OCI-LY7 (cell line): ENCODE measurements at regions not wholly inside any gene's neighbourhood (a gene's known extent, or its start where the extent isn't known, plus 50 kb on each side); places are given as distances from the start of the nearest gene placed in this dataset.
"Not testable (repeated sequence)": the region's sequence is repeated elsewhere in the genome, so short reads cannot be mapped to it uniquely, and the experiment has no call there.

Source experiments
- BruUV-seq: library from RNA; stranded (reverse); fragments of 400-500 nt; replicated peaks from 2 replicates; lab custom pipeline; 2021; lab: Mats Ljungman, UMichigan
- CTCF ChIA-PET: fragments of 300-600 bp; sonication (Branson Sonifier 250); formaldehyde crosslinking; loops from one replicate; lab custom pipeline; 2022; ENCODE audit warnings: antibody characterized with exemption; ENCODE audit not compliant: unreplicated experiment; lab: Charles Lee
- POLR2A ChIA-PET: fragments of 300-600 bp; sonication (Branson Sonifier 250); formaldehyde crosslinking; loops from one replicate; lab custom pipeline; 2022; ENCODE audit warnings: antibody characterized with exemption; lab: Charles Lee
- DNase-seq: peaks from one replicate; pipeline ENCODE4 v3.0.0-alpha.2; 2015; ENCODE audit warnings: low spot score
- H2AFZ ChIP-seq: fragments of 200-600 bp; sonication (generic), shearing (Covaris generic); 2 replicates; pipeline ENCODE4 v1.6.1; 2014; ENCODE audit warnings: mild to moderate bottlenecking, antibody characterized with exemption, low read length, moderate library complexity
- H3K27ac ChIP-seq: fragments of 200-600 bp; sonication (generic); 2 replicates; pipeline ENCODE4 v1.5.1; 2014; ENCODE audit warnings: mixed run types, low read depth, mild to moderate bottlenecking, moderate library complexity, low read length, inconsistent platforms; ENCODE audit not compliant: poor library complexity, severe bottlenecking
- H3K36me3 ChIP-seq: fragments of 200-600 bp; sonication (generic); 2 replicates; pipeline ENCODE4 v1.6.1; 2014; ENCODE audit warnings: mild to moderate bottlenecking, antibody characterized with exemption, low read length, moderate library complexity, mixed read lengths; ENCODE audit not compliant: insufficient read depth
- H3K4me1 ChIP-seq: fragments of 200-600 bp; sonication (generic); 2 replicates; pipeline ENCODE4 v1.5.1; 2014; ENCODE audit warnings: mild to moderate bottlenecking, low read length; ENCODE audit not compliant: insufficient read depth, poor library complexity, severe bottlenecking
- H3K4me2 ChIP-seq: fragments of 200-600 bp; sonication (generic); 2 replicates; pipeline ENCODE4 v1.6.1; 2014; ENCODE audit warnings: mild to moderate bottlenecking, low read length
- H3K4me3 ChIP-seq: fragments of 200-600 bp; sonication (generic); 2 replicates; pipeline ENCODE4 v1.5.1; 2014; ENCODE audit warnings: mild to moderate bottlenecking, low read depth, low read length; ENCODE audit not compliant: poor library complexity, severe bottlenecking
- H3K79me2 ChIP-seq: fragments of 200-600 bp; sonication (generic); 2 replicates; pipeline ENCODE4 v1.6.1; 2016; ENCODE audit warnings: low read depth, mild to moderate bottlenecking, low read length, moderate library complexity, mixed read lengths; ENCODE audit not compliant: insufficient read depth
- H3K9me2 ChIP-seq: fragments of 200-600 bp; sonication (generic); 2 replicates; pipeline ENCODE4 v1.6.1; 2016; ENCODE audit warnings: mild to moderate bottlenecking, low read length, mixed read lengths; ENCODE audit not compliant: insufficient read depth
- H3K9me3 ChIP-seq: fragments of 200-600 bp; sonication (generic); 2 replicates; pipeline ENCODE4 v1.6.1; 2014; ENCODE audit warnings: mild to moderate bottlenecking, mixed run types, low read length, mixed read lengths
- H4K20me1 ChIP-seq: fragments of 200-600 bp; sonication (generic); 2 replicates; pipeline ENCODE4 v1.6.1; 2014; ENCODE audit warnings: mild to moderate bottlenecking, antibody characterized with exemption, low read length, moderate library complexity, mixed read lengths; ENCODE audit not compliant: insufficient read depth
- EZH2phosphoT487 ChIP-seq: fragments of 200-600 bp; sonication (generic); IDR thresholded peaks from 2 replicates; pipeline ENCODE4 v1.6.1; 2018; ENCODE audit warnings: low read depth, borderline replicate concordance, mild to moderate bottlenecking, mixed run types, antibody characterized with exemption, low read length, moderate library complexity, mixed read lengths
- intact Hi-C: fragments of 100-400 bp; cut with micrococcal nuclease; formaldehyde crosslinking; loops from one replicate; pipeline ENCODE4 v1.10.0; 2022; ENCODE audit not compliant: unreplicated experiment
- TF ChIP-seq, protein P1 (sequence below): fragments of 200-600 bp; sonication (generic); conservative IDR thresholded peaks from 2 replicates; pipeline ENCODE4 v1.5.1; 2014; ENCODE audit warnings: mild to moderate bottlenecking, antibody characterized with exemption, low read length, moderate library complexity, mixed read lengths

DNA sequence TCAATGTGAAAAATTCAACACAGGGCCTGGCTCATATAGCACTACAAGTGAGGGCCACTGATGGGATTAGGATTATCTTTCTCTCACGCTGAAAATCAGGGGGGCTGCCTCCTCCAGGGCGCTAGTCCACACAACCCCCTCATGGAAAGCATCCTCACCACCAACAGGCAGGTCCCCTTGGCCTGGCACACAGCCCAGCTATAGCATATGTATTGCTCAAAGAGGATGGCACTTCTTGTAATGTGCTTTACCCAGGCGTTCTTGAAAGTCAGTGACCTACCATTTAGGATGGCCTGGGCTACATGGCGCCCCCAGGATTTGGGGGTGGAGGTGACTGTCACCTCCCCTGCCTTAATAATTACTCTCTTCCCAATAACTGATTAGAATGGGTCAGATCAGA is 71.0 kb upstream of the LSM6 start:
- no peaks in the 10 kb centered on the region for H4K20me1 ChIP-seq
- H3K9me2 ChIP-seq, result no peaks in the 10 kb centered on the region
- H3K4me2 ChIP-seq, result no peak overlapping the region
- H3K4me3 ChIP-seq, result no peak overlapping the region
- no peaks in the 10 kb centered on the region for H3K36me3 ChIP-seq
- peaks cover under 1% of the 10 kb centered on the region for H3K4me1 ChIP-seq
- no TSS peak for BruUV-seq
- POLR2A ChIA-PET, result interaction anchor here (0.6 kb wide), 2 partner anchors 14 to 174 kb away, joined by 3 read pairs; no protein-coding TSS in a partner anchor
- H3K79me2 ChIP-seq, result no peaks in the 10 kb centered on the region
- intact Hi-C loops, result no loop called here
- no peak overlapping the region for H2AFZ ChIP-seq
- DNase-seq, result no peak
- H3K27ac ChIP-seq, result no peak overlapping the region
- TF ChIP-seq EZH2phosphoT487, result no peak
- TF ChIP-seq, protein P1, sequence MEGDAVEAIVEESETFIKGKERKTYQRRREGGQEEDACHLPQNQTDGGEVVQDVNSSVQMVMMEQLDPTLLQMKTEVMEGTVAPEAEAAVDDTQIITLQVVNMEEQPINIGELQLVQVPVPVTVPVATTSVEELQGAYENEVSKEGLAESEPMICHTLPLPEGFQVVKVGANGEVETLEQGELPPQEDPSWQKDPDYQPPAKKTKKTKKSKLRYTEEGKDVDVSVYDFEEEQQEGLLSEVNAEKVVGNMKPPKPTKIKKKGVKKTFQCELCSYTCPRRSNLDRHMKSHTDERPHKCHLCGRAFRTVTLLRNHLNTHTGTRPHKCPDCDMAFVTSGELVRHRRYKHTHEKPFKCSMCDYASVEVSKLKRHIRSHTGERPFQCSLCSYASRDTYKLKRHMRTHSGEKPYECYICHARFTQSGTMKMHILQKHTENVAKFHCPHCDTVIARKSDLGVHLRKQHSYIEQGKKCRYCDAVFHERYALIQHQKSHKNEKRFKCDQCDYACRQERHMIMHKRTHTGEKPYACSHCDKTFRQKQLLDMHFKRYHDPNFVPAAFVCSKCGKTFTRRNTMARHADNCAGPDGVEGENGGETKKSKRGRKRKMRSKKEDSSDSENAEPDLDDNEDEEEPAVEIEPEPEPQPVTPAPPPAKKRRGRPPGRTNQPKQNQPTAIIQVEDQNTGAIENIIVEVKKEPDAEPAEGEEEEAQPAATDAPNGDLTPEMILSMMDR, result no peak
- CTCF ChIA-PET, result no interaction called here
- H3K9me3 ChIP-seq, result no peaks in the 10 kb centered on the region

DNA sequence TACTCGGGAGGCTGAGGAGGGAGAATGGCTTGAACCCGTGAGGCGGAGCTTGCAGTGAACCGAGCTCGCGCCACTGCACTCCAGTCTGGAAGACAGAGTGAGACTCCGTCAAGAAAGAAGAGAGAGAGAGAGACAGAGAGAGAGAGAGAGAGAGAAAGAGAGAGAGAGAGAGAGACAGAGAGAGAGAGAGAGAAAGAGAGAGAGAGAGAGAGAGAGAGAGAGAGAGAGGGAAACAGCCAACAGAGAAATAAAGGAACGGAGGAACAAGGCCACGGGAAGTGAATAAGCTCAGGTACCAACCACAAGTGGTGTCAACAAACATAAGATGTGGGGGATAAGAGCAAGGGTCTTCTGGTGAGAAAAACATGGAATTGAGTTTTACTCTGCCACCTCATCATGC is 71.5 kb upstream of the LSM6 start:
- H3K4me2 ChIP-seq, H3K79me2 ChIP-seq, H3K9me2 ChIP-seq, BruUV-seq, H3K27ac ChIP-seq, CTCF ChIA-PET, H2AFZ ChIP-seq, H3K4me3 ChIP-seq, H3K4me1 ChIP-seq, DNase-seq, H4K20me1 ChIP-seq, intact Hi-C loops, H3K9me3 ChIP-seq, H3K36me3 ChIP-seq: not testable (repeated sequence)
- POLR2A ChIA-PET, result interaction anchor here (0.6 kb wide), 2 partner anchors 14 to 174 kb away, joined by 3 read pairs; no protein-coding TSS in a partner anchor

DNA sequence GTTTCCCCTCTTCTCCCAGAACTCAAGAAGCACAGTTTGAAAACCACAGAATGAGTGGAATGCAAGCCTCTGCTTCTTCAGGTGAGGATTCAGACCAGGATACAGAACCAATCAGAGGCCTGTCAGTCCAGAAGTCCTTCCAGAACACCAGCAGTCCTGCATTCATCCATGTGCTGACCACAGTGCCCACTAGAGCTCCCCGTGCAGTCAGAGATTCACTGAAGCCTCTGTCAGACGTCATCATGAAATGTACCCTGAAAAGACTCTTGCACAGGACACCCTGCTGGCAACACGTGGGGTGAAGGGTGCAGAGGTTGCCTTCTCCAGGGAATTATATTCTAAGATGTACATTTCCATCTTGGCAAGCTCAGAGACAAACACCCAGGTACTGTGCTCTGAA is 75.9 kb upstream of the LSM6 start:
- ChIA-PET POLR2A (interaction anchor here (1.1 to 1.9 kb wide), 3 partner anchors 9 to 47 kb away, joined by 3 to 7 read pairs (median 4); no protein-coding TSS in a partner anchor), CTCF (interaction anchor here (1.0 kb wide), 1 partner anchor 73 kb away, joined by 4 read pairs; no protein-coding TSS in a partner anchor)
- no peaks in the 10 kb centered on the region for H4K20me1 ChIP-seq
- TF ChIP-seq, protein P1, result no peak
- TF ChIP-seq EZH2phosphoT487, result no peak
- peak overlapping the region; percentile 38; the same call in 1 of the 2 replicates for H2AFZ ChIP-seq
- BruUV-seq, result no TSS peak
- no peak overlapping the region for H3K4me2 ChIP-seq
- no peaks in the 10 kb centered on the region for H3K36me3 ChIP-seq
- intact Hi-C loops, result no loop called here
- H3K27ac ChIP-seq, result no peak overlapping the region
- no peak for DNase-seq
- peaks cover 7% of the 10 kb centered on the region; the same call in 1 of the 2 replicates for H3K9me3 ChIP-seq
- no peaks in the 10 kb centered on the region for H3K79me2 ChIP-seq
- no peaks in the 10 kb centered on the region for H3K9me2 ChIP-seq
- no peak overlapping the region for H3K4me3 ChIP-seq
- peaks cover 18% of the 10 kb centered on the region for H3K4me1 ChIP-seq
